K562 (cell line): ENCODE measurements at regions not wholly inside any gene's neighbourhood (a gene's known extent, or its start where the extent isn't known, plus 50 kb on each side); places are given as distances from the start of the nearest gene placed in this dataset.
A peak's percentile ranks its signal among the peaks of the same experiment; 100 is the strongest.

Experiments used
- AFF4 ChIP-seq: sonication (generic); formaldehyde crosslinking; IDR thresholded peaks from 2 replicates; pipeline ENCODE4 v1.8.0; 2023; ENCODE audit warnings: mild to moderate bottlenecking, missing genetic modification reagents
- CCAR2 ChIP-seq: fragments of 200-400 bp; formaldehyde crosslinking; IDR thresholded peaks from 2 replicates; pipeline ENCODE4 v1.6.1; 2017; ENCODE audit warnings: mild to moderate bottlenecking, low read depth, low read length
- ELK3 ChIP-seq: fragments of 450-650 bp; formaldehyde crosslinking; IDR thresholded peaks from 2 replicates; pipeline ENCODE4 v1.4.0; 2020; ENCODE audit warnings: mild to moderate bottlenecking
- ETV1 ChIP-seq: fragments of 450-650 bp; conservative IDR thresholded peaks from 2 replicates; pipeline ENCODE4 v1.6.1; 2016; ENCODE audit warnings: missing genetic modification characterization, control low read depth, low read depth, missing compliant biosample characterization
- FUS ChIP-seq: fragments of 200-400 bp; formaldehyde crosslinking; optimal IDR thresholded peaks from 2 replicates; pipeline ENCODE3; 2017; ENCODE audit warnings: low read depth, low read length
- MAFF ChIP-seq: IDR thresholded peaks from 2 replicates; pipeline ENCODE4 v1.6.1; 2012; ENCODE audit warnings: low read length, improper control_type of control experiment
- PATZ1 ChIP-seq: fragments of 250-450 bp; sonication (Bioruptor Pico); IDR thresholded peaks from 2 replicates; pipeline ENCODE4 v1.5.0; 2020; ENCODE audit warnings: mild to moderate bottlenecking, borderline replicate concordance
- RBM34 ChIP-seq: fragments of 200-400 bp; formaldehyde crosslinking; IDR thresholded peaks from 2 replicates; pipeline ENCODE4 v1.6.1; 2018; ENCODE audit warnings: low read length, borderline replicate concordance; ENCODE audit not compliant: insufficient read depth
- ZNF41 ChIP-seq: fragments of 250-450 bp; sonication (Bioruptor Pico); conservative IDR thresholded peaks from 2 replicates; pipeline ENCODE4 v1.4.0; 2020; ENCODE audit warnings: mild to moderate bottlenecking

GRCh38 chr6:27141529-27142015 lies 105.9 kb upstream of the PRSS16 start (continued):
- peak; percentile 84; the same call in 1 of the 2 replicates for TF ChIP-seq AFF4 (CRISPR knock-in tag)
- no peak for TF ChIP-seq ETV1 (tag)
- no peak for TF ChIP-seq ELK3 (CRISPR knock-in tag)
- no peak; the same call in 1 of the 2 replicates for TF ChIP-seq MAFF
- peak; percentile 76; the same call in 1 of the 2 replicates for TF ChIP-seq PATZ1 (CRISPR knock-in tag)
- TF ChIP-seq ZNF41 (CRISPR knock-in tag) = no peak
- peak; percentile 44 for TF ChIP-seq FUS
- TF ChIP-seq CCAR2 = no peak
- TF ChIP-seq RBM34 = no peak
